GM23338 (cell line): ENCODE measurements at regions not wholly inside any gene's neighbourhood (a gene's known extent, or its start where the extent isn't known, plus 50 kb on each side); places are given as distances from the start of the nearest gene placed in this dataset.

Experiments
- ETS1 ChIP-seq: IDR thresholded peaks from 2 replicates; pipeline ENCODE4 v1.6.1; 2016; ENCODE audit warnings: antibody characterized with exemption
- EZH2 ChIP-seq: fragments of 200-600 bp; sonication (generic); IDR thresholded peaks from one replicate; pipeline ENCODE4 v1.8.0; 2017; ENCODE audit warnings: antibody characterized with exemption, mild to moderate bottlenecking, low read depth; ENCODE audit not compliant: unreplicated experiment
- EZH2phosphoT487 ChIP-seq: fragments of 200-600 bp; sonication (generic); IDR thresholded peaks from one replicate; pipeline ENCODE4 v1.8.1; 2018; ENCODE audit warnings: antibody characterized with exemption; ENCODE audit not compliant: unreplicated experiment
- REST ChIP-seq: IDR thresholded peaks from one replicate; pipeline ENCODE4 v1.6.1; 2018; ENCODE audit warnings: antibody characterized with exemption; ENCODE audit not compliant: unreplicated experiment
- STAT1 ChIP-seq: IDR thresholded peaks from one replicate; pipeline ENCODE4 v1.6.1; 2016; ENCODE audit warnings: antibody characterized with exemption; ENCODE audit not compliant: unreplicated experiment
- ZNF331 ChIP-seq: fragments of 250-450 bp; sonication (Bioruptor Pico); IDR thresholded peaks from 2 replicates; pipeline ENCODE4 v1.5.0; 2020; ENCODE audit warnings: low read depth, mild to moderate bottlenecking, moderate library complexity
- TF ChIP-seq, protein P1 (sequence below): fragments of 250-450 bp; sonication (Bioruptor Pico); IDR thresholded peaks from 2 replicates; pipeline ENCODE4 v1.5.0; 2020; ENCODE audit warnings: mild to moderate bottlenecking, moderate library complexity

DNA sequence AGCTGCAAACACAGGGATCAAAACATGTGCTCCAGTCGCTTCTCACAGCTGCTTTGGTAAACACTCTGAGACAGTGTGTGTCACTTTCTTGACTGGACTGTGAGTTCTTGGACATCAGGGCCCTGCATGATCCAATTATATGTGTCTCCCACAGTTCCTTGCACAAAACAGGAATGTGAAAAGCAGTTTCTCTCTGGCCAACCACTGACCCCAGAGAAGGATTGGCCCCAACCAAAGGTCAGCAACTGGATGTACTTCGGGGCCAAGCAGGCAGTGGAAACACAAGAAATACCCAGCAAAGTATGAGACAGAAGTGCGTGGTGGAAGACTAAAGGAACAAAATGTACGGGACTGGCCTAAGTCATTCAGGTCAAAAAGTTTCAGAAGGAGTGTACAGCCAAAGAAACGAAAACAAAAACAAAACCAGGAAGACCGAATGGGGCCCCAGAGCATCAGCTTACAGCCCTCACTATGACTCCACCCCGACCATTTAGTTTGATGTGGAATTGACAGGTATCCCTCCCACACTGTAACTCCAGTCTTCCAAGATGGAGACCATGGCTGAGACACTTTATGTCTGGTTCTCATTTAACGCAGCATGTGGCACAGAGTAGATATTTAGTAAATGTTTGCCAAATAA is 76.7 kb upstream of the LPP start (continued):
- TF ChIP-seq, protein P1, sequence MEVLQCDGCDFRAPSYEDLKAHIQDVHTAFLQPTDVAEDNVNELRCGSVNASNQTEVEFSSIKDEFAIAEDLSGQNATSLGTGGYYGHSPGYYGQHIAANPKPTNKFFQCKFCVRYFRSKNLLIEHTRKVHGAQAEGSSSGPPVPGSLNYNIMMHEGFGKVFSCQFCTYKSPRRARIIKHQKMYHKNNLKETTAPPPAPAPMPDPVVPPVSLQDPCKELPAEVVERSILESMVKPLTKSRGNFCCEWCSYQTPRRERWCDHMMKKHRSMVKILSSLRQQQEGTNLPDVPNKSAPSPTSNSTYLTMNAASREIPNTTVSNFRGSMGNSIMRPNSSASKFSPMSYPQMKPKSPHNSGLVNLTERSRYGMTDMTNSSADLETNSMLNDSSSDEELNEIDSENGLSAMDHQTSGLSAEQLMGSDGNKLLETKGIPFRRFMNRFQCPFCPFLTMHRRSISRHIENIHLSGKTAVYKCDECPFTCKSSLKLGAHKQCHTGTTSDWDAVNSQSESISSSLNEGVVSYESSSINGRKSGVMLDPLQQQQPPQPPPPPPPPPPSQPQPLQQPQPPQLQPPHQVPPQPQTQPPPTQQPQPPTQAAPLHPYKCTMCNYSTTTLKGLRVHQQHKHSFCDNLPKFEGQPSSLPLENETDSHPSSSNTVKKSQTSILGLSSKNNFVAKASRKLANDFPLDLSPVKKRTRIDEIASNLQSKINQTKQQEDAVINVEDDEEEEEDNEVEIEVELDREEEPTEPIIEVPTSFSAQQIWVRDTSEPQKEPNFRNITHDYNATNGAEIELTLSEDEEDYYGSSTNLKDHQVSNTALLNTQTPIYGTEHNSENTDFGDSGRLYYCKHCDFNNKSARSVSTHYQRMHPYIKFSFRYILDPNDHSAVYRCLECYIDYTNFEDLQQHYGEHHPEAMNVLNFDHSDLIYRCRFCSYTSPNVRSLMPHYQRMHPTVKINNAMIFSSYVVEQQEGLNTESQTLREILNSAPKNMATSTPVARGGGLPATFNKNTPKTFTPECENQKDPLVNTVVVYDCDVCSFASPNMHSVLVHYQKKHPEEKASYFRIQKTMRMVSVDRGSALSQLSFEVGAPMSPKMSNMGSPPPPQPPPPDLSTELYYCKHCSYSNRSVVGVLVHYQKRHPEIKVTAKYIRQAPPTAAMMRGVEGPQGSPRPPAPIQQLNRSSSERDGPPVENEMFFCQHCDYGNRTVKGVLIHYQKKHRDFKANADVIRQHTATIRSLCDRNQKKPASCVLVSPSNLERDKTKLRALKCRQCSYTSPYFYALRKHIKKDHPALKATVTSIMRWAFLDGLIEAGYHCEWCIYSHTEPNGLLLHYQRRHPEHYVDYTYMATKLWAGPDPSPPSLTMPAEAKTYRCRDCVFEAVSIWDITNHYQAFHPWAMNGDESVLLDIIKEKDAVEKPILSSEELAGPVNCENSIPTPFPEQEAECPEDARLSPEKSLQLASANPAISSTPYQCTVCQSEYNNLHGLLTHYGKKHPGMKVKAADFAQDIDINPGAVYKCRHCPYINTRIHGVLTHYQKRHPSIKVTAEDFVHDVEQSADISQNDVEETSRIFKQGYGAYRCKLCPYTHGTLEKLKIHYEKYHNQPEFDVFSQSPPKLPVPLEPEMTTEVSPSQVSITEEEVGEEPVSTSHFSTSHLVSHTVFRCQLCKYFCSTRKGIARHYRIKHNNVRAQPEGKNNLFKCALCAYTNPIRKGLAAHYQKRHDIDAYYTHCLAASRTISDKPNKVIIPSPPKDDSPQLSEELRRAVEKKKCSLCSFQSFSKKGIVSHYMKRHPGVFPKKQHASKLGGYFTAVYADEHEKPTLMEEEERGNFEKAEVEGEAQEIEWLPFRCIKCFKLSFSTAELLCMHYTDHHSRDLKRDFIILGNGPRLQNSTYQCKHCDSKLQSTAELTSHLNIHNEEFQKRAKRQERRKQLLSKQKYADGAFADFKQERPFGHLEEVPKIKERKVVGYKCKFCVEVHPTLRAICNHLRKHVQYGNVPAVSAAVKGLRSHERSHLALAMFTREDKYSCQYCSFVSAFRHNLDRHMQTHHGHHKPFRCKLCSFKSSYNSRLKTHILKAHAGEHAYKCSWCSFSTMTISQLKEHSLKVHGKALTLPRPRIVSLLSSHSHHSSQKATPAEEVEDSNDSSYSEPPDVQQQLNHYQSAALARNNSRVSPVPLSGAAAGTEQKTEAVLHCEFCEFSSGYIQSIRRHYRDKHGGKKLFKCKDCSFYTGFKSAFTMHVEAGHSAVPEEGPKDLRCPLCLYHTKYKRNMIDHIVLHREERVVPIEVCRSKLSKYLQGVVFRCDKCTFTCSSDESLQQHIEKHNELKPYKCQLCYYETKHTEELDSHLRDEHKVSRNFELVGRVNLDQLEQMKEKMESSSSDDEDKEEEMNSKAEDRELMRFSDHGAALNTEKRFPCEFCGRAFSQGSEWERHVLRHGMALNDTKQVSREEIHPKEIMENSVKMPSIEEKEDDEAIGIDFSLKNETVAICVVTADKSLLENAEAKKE (CRISPR knock-in tag): no peak
- TF ChIP-seq ETS1 (no peak), ZNF331 (CRISPR knock-in tag) (no peak), EZH2 (no peak), STAT1 (no peak), EZH2phosphoT487 (no peak), REST (no peak)
